Loucy (cell line): ENCODE measurements at regions not wholly inside any gene's neighbourhood (a gene's known extent, or its start where the extent isn't known, plus 50 kb on each side); places are given as distances from the start of the nearest gene placed in this dataset.

ENCODE experiments used
- H2AFZ ChIP-seq: fragments of 200-600 bp; sonication (generic); 2 replicates; pipeline ENCODE4 v1.6.0; 2016; ENCODE audit warnings: antibody characterized with exemption, mild to moderate bottlenecking, low read length, moderate library complexity
- H3F3A ChIP-seq: fragments of 200-600 bp; 2 replicates; pipeline ENCODE4 v1.6.0; 2016; ENCODE audit warnings: antibody characterized with exemption, low read depth, mild to moderate bottlenecking
- H3K27me3 ChIP-seq: fragments of 200-600 bp; sonication (generic); 2 replicates; pipeline ENCODE4 v1.6.1; 2014; ENCODE audit warnings: low read length, mild to moderate bottlenecking; ENCODE audit not compliant: insufficient read depth, poor library complexity, severe bottlenecking
- H3K36me3 ChIP-seq: fragments of 200-600 bp; sonication (generic); 2 replicates; pipeline ENCODE4 v1.6.1; 2016; ENCODE audit warnings: low read length; ENCODE audit not compliant: insufficient read depth
- H3K4me1 ChIP-seq: fragments of 200-600 bp; sonication (generic); 2 replicates; pipeline ENCODE4 v1.5.1; 2014; ENCODE audit warnings: low read length, mild to moderate bottlenecking; ENCODE audit not compliant: insufficient read depth, poor library complexity, severe bottlenecking
- H3K4me2 ChIP-seq: fragments of 200-600 bp; sonication (generic); 2 replicates; pipeline ENCODE4 v1.6.0; 2014; ENCODE audit warnings: antibody characterized with exemption, low read length, low read depth, mild to moderate bottlenecking; ENCODE audit not compliant: poor library complexity, severe bottlenecking
- H3K4me3 ChIP-seq: fragments of 200-600 bp; sonication (generic); 2 replicates; pipeline ENCODE4 v1.5.1; 2014; ENCODE audit warnings: low read length, mild to moderate bottlenecking, mixed read lengths; ENCODE audit not compliant: poor library complexity, severe bottlenecking
- H3K79me2 ChIP-seq: fragments of 200-600 bp; sonication (generic); 2 replicates; pipeline ENCODE4 v1.6.1; 2014; ENCODE audit warnings: low read length; ENCODE audit not compliant: insufficient read depth
- H3K9ac ChIP-seq: fragments of 200-600 bp; sonication (generic); 2 replicates; pipeline ENCODE4 v1.6.0; 2014; ENCODE audit warnings: mild to moderate bottlenecking, low read depth, low read length, moderate library complexity; ENCODE audit not compliant: poor library complexity, severe bottlenecking
- H3K9me2 ChIP-seq: fragments of 200-600 bp; sonication (generic); replicated peaks from 2 replicates; pipeline ENCODE4 v1.6.1; 2016; ENCODE audit warnings: low read depth, low read length, mixed read lengths
- H3K9me3 ChIP-seq: fragments of 200-600 bp; sonication (generic); 2 replicates; pipeline ENCODE4 v1.6.1; 2014; ENCODE audit warnings: mild to moderate bottlenecking, antibody characterized with exemption, low read length, low read depth; ENCODE audit not compliant: insufficient read depth
- H4K20me1 ChIP-seq: fragments of 200-600 bp; sonication (generic); 2 replicates; pipeline ENCODE4 v1.6.0; 2014; ENCODE audit warnings: antibody characterized with exemption, low read length, mild to moderate bottlenecking; ENCODE audit not compliant: insufficient read depth, poor library complexity, severe bottlenecking
- CTCF ChIP-seq: fragments of 200-600 bp; sonication (generic); conservative IDR thresholded peaks from 2 replicates; pipeline ENCODE4 v1.5.1; 2014; ENCODE audit warnings: mild to moderate bottlenecking, antibody characterized with exemption, low read length
- EZH2phosphoT487 ChIP-seq: fragments of 200-600 bp; IDR thresholded peaks from 2 replicates; pipeline ENCODE4 v1.6.1; 2018; ENCODE audit warnings: antibody characterized with exemption, mild to moderate bottlenecking, moderate library complexity, borderline replicate concordance

GRCh38 chr6:159357211-159357915 is 188.2 kb downstream of the FNDC1 start:
- no peak overlapping the region for H3K4me2 ChIP-seq
- H3K9me3 ChIP-seq: no peaks in the 10 kb centered on the region
- TF ChIP-seq EZH2phosphoT487: no peak
- no peak for TF ChIP-seq CTCF
- H3K4me3 ChIP-seq: no peak overlapping the region
- no peaks in the 10 kb centered on the region for H3K4me1 ChIP-seq
- H3K27me3 ChIP-seq: no peaks in the 10 kb centered on the region
- H3K9me2 ChIP-seq: no peaks in the 10 kb centered on the region
- no peaks in the 10 kb centered on the region for H3K79me2 ChIP-seq
- no peaks in the 10 kb centered on the region for H3K36me3 ChIP-seq
- no peaks in the 10 kb centered on the region for H3F3A ChIP-seq
- H3K9ac ChIP-seq: no peak overlapping the region
- H2AFZ ChIP-seq: no peak overlapping the region
- H4K20me1 ChIP-seq: no peaks in the 10 kb centered on the region

- no peaks in the 10 kb centered on the region for H3K79me2 ChIP-seq
- H3K27me3 ChIP-seq: no peaks in the 10 kb centered on the region
- H3K4me3 ChIP-seq: no peak overlapping the region
- H3K4me2 ChIP-seq: no peak overlapping the region
- H3F3A ChIP-seq: no peaks in the 10 kb centered on the region
- no peaks in the 10 kb centered on the region for H3K9me2 ChIP-seq
- H3K9me3 ChIP-seq: no peaks in the 10 kb centered on the region; the same call in 1 of the 2 replicates
- no peak overlapping the region for H3K9ac ChIP-seq
- H4K20me1 ChIP-seq: no peaks in the 10 kb centered on the region
- H2AFZ ChIP-seq: no peak overlapping the region
- no peaks in the 10 kb centered on the region for H3K36me3 ChIP-seq
- no peaks in the 10 kb centered on the region for H3K4me1 ChIP-seq
- no peak for TF ChIP-seq EZH2phosphoT487
- no peak for TF ChIP-seq CTCF
Observed at GRCh38 chr6:159353193-159353592, 184.0 kb downstream of the FNDC1 start.

GRCh38 chr6:159351707-159352106 is 182.5 kb downstream of the FNDC1 start:
- Histone ChIP-seq H3F3A (no peaks in the 10 kb centered on the region), H3K4me1 (no peaks in the 10 kb centered on the region), H3K79me2 (no peaks in the 10 kb centered on the region), H3K27me3 (no peaks in the 10 kb centered on the region), H3K9ac (no peak overlapping the region), H3K36me3 (no peaks in the 10 kb centered on the region), H3K9me3 (no peaks in the 10 kb centered on the region; the same call in 1 of the 2 replicates), H2AFZ (no peak overlapping the region), H3K9me2 (no peaks in the 10 kb centered on the region), H3K4me3 (no peak overlapping the region), H4K20me1 (no peaks in the 10 kb centered on the region), H3K4me2 (no peak overlapping the region)
- no peak for TF ChIP-seq EZH2phosphoT487

GRCh38 chr6:159349915-159350314 is 180.7 kb downstream of the FNDC1 start:
- H3K9me3 ChIP-seq: no peaks in the 10 kb centered on the region; the same call in 1 of the 2 replicates
- no peak overlapping the region for H3K4me2 ChIP-seq
- no peaks in the 10 kb centered on the region for H3K9me2 ChIP-seq
- no peaks in the 10 kb centered on the region for H3F3A ChIP-seq
- no peaks in the 10 kb centered on the region for H4K20me1 ChIP-seq
- no peaks in the 10 kb centered on the region for H3K79me2 ChIP-seq
- H3K36me3 ChIP-seq: no peaks in the 10 kb centered on the region
- TF ChIP-seq CTCF (no peak), EZH2phosphoT487 (no peak)
- no peaks in the 10 kb centered on the region for H3K4me1 ChIP-seq
- H3K4me3 ChIP-seq: no peak overlapping the region
- no peak overlapping the region for H3K9ac ChIP-seq
- H3K27me3 ChIP-seq: no peaks in the 10 kb centered on the region
- no peak overlapping the region for H2AFZ ChIP-seq
